H1 (cell line): ENCODE measurements at regions not wholly inside any gene's neighbourhood (a gene's known extent, or its start where the extent isn't known, plus 50 kb on each side); places are given as distances from the start of the nearest gene placed in this dataset.

Experiments
- CTCF ChIA-PET: fragments of 300-600 bp; sonication (Branson Sonifier 250); formaldehyde crosslinking; loops from one replicate; lab custom pipeline; 2021; ENCODE audit not compliant: partially characterized antibody; lab: Charles Lee
- POLR2A ChIA-PET: fragments of 300-600 bp; sonication (Branson Sonifier 250); formaldehyde crosslinking; loops from one replicate; lab custom pipeline; 2021; ENCODE audit warnings: inconsistent platforms; ENCODE audit not compliant: partially characterized antibody; lab: Charles Lee
- DNase-seq, 2 experiments: peaks; one replicate each; pipeline versions ENCODE4 v3.0.0 to v3.0.0-alpha.2; 2010 to 2022; ENCODE audit warnings: low spot score in 2 of 2, low read depth in 1 of 2, mixed read lengths in 1 of 2
- FAIRE-seq: peaks from 2 replicates; lab custom pipeline; 2011; peaks lifted over from hg19 to GRCh38; lab: Jason Lieb, UNC
- H2AFZ ChIP-seq: 2 replicates; pipeline ENCODE4 v1.8.1; 2012; ENCODE audit warnings: low read length, inconsistent platforms
- H2AK5ac ChIP-seq: 2 replicates; pipeline ENCODE4 v1.6.1; 2013; ENCODE audit warnings: low read depth, low read length
- H2BK120ac ChIP-seq: replicated peaks from 2 replicates; pipeline ENCODE3; 2013; ENCODE audit warnings: low read depth, low read length, inconsistent platforms
- H2BK12ac ChIP-seq: 2 replicates; pipeline ENCODE4 v1.6.1; 2013; ENCODE audit warnings: low read depth, low read length
- H2BK15ac ChIP-seq: 2 replicates; pipeline ENCODE4 v1.6.1; 2013; ENCODE audit warnings: low read length
- H2BK20ac ChIP-seq: 2 replicates; pipeline ENCODE4 v1.6.1; 2013; ENCODE audit warnings: low read length
- H2BK5ac ChIP-seq: 2 replicates; pipeline ENCODE4 v1.6.1; 2013; ENCODE audit warnings: low read depth, low read length
- H3K14ac ChIP-seq: 2 replicates; pipeline ENCODE4 v1.6.1; 2013; ENCODE audit warnings: inconsistent platforms; ENCODE audit not compliant: insufficient read length
- H3K18ac ChIP-seq: 2 replicates; pipeline ENCODE4 v1.6.1; 2013; ENCODE audit warnings: low read length; ENCODE audit errors: extremely low read depth
- H3K23ac ChIP-seq: 2 replicates; pipeline ENCODE4 v1.6.1; 2013; ENCODE audit warnings: inconsistent platforms; ENCODE audit not compliant: insufficient read length
- H3K23me2 ChIP-seq: 2 replicates; pipeline ENCODE4 v1.6.1; 2013; ENCODE audit warnings: low read depth, low read length
- H3K27ac ChIP-seq: 2 replicates; pipeline ENCODE4 v1.6.1; 2011; ENCODE audit warnings: low read depth, low read length, inconsistent platforms
- H3K27me3 ChIP-seq, 4 experiments: replicated peaks in 1 of 4; 1 replicate in 1 of 4; 2 replicates in 3 of 4; pipeline versions ENCODE4 v1.6.1 to v1.8.1; 2011 to 2013; ENCODE audit warnings: low read length in 3 of 4, mild to moderate bottlenecking in 3 of 4, inconsistent platforms in 2 of 4, mixed read lengths in 2 of 4, moderate library complexity in 1 of 4; ENCODE audit not compliant: control insufficient read depth in 3 of 4, insufficient read depth in 3 of 4; ENCODE audit errors: extremely low read depth in 1 of 4
- H3K36me3 ChIP-seq, 4 experiments: 2 replicates each; pipeline versions ENCODE4 v1.6.1 to v1.8.1; 2011 to 2013; ENCODE audit warnings: mild to moderate bottlenecking in 4 of 4, low read length in 3 of 4, moderate library complexity in 2 of 4, control low read depth in 1 of 4, inconsistent platforms in 1 of 4; ENCODE audit not compliant: insufficient read depth in 4 of 4, control insufficient read depth in 2 of 4
- H3K4ac ChIP-seq: replicated peaks from 2 replicates; pipeline ENCODE3; 2013; ENCODE audit warnings: low read length, low read depth, mixed read lengths, inconsistent platforms; ENCODE audit not compliant: insufficient read length
- H3K4me1 ChIP-seq, 4 experiments: replicated peaks in 1 of 4; 1 replicate in 1 of 4; 2 replicates in 3 of 4; pipeline versions ENCODE4 v1.6.1 to v1.8.1; 2011 to 2013; ENCODE audit warnings: low read length in 3 of 4, inconsistent platforms in 2 of 4, mixed read lengths in 1 of 4; ENCODE audit not compliant: insufficient read depth in 4 of 4, control insufficient read depth in 3 of 4
- H3K4me2 ChIP-seq, 2 experiments: 2 replicates each; pipeline versions ENCODE4 v1.6.1 to v1.8.1; 2011 to 2013; ENCODE audit warnings: low read depth in 2 of 2, low read length in 2 of 2, control low read depth in 1 of 2, inconsistent platforms in 1 of 2, mild to moderate bottlenecking in 1 of 2; ENCODE audit not compliant: insufficient read depth in 1 of 2
- H3K4me3 ChIP-seq, 4 experiments: fragments of 200-600, 300-600 bp in 1 of 4; sonication (generic), shearing (Covaris generic), sonication (Bioruptor Twin) in 1 of 4; 2 replicates each; pipeline versions ENCODE4 v1.5.1 to v1.8.1; 2011 to 2016; ENCODE audit warnings: low read length in 4 of 4, low read depth in 3 of 4, control low read depth in 2 of 4, inconsistent platforms in 2 of 4, mild to moderate bottlenecking in 2 of 4, mixed read lengths in 1 of 4, moderate library complexity in 1 of 4; ENCODE audit not compliant: insufficient read depth in 2 of 4; ENCODE audit errors: extremely low read depth in 1 of 4
- H3K56ac ChIP-seq: replicated peaks from 2 replicates; pipeline ENCODE3; 2013; ENCODE audit warnings: low read depth, mild to moderate bottlenecking, mixed read lengths, low read length, inconsistent platforms; ENCODE audit not compliant: insufficient read length
- H3K79me1 ChIP-seq: 2 replicates; pipeline ENCODE4 v1.6.1; 2013; ENCODE audit warnings: low read depth, low read length, control low read depth
- H3K79me2 ChIP-seq, 2 experiments: 2 replicates each; pipeline versions ENCODE4 v1.6.1 to v1.8.1; 2012 to 2013; ENCODE audit warnings: low read length in 2 of 2, mild to moderate bottlenecking in 2 of 2, inconsistent platforms in 1 of 2; ENCODE audit not compliant: insufficient read depth in 2 of 2, control insufficient read depth in 1 of 2
- H3K9ac ChIP-seq, 4 experiments: replicated peaks in 1 of 4; 1 replicate in 1 of 4; 2 replicates in 3 of 4; pipeline versions ENCODE4 v1.6.1 to v1.8.1; 2011 to 2013; ENCODE audit warnings: low read depth in 3 of 4, low read length in 3 of 4, control low read depth in 2 of 4, mild to moderate bottlenecking in 2 of 4, moderate library complexity in 2 of 4, inconsistent platforms in 1 of 4; ENCODE audit errors: extremely low read depth in 1 of 4
- H3K9me3 ChIP-seq, 2 experiments: 2 replicates each; pipeline versions ENCODE4 v1.6.1 to v1.8.1; 2012 to 2013; ENCODE audit warnings: mild to moderate bottlenecking in 2 of 2, moderate library complexity in 2 of 2, control low read depth in 1 of 2, inconsistent platforms in 1 of 2, low read depth in 1 of 2, low read length in 1 of 2, mixed read lengths in 1 of 2; ENCODE audit not compliant: insufficient read depth in 2 of 2
- H4K20me1 ChIP-seq, 2 experiments: replicated peaks in 1 of 2; 2 replicates each; pipeline versions ENCODE3 to v1.8.1; 2011 to 2013; ENCODE audit warnings: inconsistent platforms in 2 of 2, low read length in 2 of 2, mild to moderate bottlenecking in 1 of 2; ENCODE audit not compliant: insufficient read depth in 2 of 2, control insufficient read depth in 1 of 2
- H4K5ac ChIP-seq: 2 replicates; pipeline ENCODE4 v1.6.1; 2013; ENCODE audit warnings: low read length, low read depth, mixed read lengths, inconsistent platforms; ENCODE audit not compliant: insufficient read length
- H4K8ac ChIP-seq: 2 replicates; pipeline ENCODE4 v1.8.0; 2013; ENCODE audit warnings: mild to moderate bottlenecking, moderate library complexity, low read length, inconsistent platforms; ENCODE audit not compliant: insufficient read depth; ENCODE audit errors: extremely low read depth
- H4K91ac ChIP-seq: replicated peaks from 2 replicates; pipeline ENCODE3; 2013; ENCODE audit warnings: low read length, mixed read lengths, inconsistent platforms; ENCODE audit not compliant: insufficient read length
- BCL11A ChIP-seq, 2 experiments: IDR thresholded peaks; one replicate each; pipeline ENCODE4 v1.6.1; 2011; ENCODE audit warnings: low read depth in 2 of 2, low read length in 2 of 2, mild to moderate bottlenecking in 2 of 2
- CEBPB ChIP-seq: IDR thresholded peaks from 2 replicates; pipeline ENCODE4 v1.6.1; 2012; ENCODE audit warnings: low read depth, low read length
- E2F6 ChIP-seq: IDR thresholded peaks from 2 replicates; pipeline ENCODE4 v1.6.1; 2012; ENCODE audit warnings: inconsistent platforms
- EGR1 ChIP-seq: IDR thresholded peaks from 2 replicates; pipeline ENCODE4 v1.6.1; 2011; ENCODE audit warnings: low read depth, low read length, borderline replicate concordance
- EZH2 ChIP-seq: fragments of 200-600 bp; sonication (generic); IDR thresholded peaks from 2 replicates; pipeline ENCODE4 v1.7.1; 2012; ENCODE audit warnings: low read depth, mild to moderate bottlenecking, moderate library complexity, low read length, inconsistent platforms; ENCODE audit not compliant: severe bottlenecking
- HDAC6 ChIP-seq: IDR thresholded peaks from one replicate; pipeline ENCODE4 v1.7.1; 2012; ENCODE audit warnings: low read depth, mild to moderate bottlenecking, inconsistent platforms, low read length, moderate library complexity
- JUND ChIP-seq: IDR thresholded peaks from 2 replicates; pipeline ENCODE4 v1.6.1; 2011; ENCODE audit warnings: mild to moderate bottlenecking, improper control_type of control experiment, low read length
- KDM5A ChIP-seq: fragments of 200-600 bp; IDR thresholded peaks from 2 replicates; pipeline ENCODE4 v1.7.1; 2012; ENCODE audit warnings: mild to moderate bottlenecking, low read length, inconsistent platforms, mixed read lengths
- SP2 ChIP-seq: IDR thresholded peaks from 2 replicates; pipeline ENCODE4 v1.6.1; 2012; ENCODE audit warnings: mild to moderate bottlenecking, low read length, inconsistent platforms
- SUZ12 ChIP-seq: fragments of 200-600 bp; sonication (generic); IDR thresholded peaks from 2 replicates; pipeline ENCODE4 v1.6.1; 2012; ENCODE audit warnings: mild to moderate bottlenecking, inconsistent platforms, low read length, moderate library complexity, mixed read lengths
- TCF12 ChIP-seq: IDR thresholded peaks from 2 replicates; pipeline ENCODE4 v1.6.1; 2011; ENCODE audit warnings: low read depth, mild to moderate bottlenecking, low read length
- TEAD4 ChIP-seq: IDR thresholded peaks from 2 replicates; pipeline ENCODE4 v1.6.1; 2012; ENCODE audit warnings: low read depth, low read length, inconsistent platforms, mixed read lengths
- WGBS, 2 experiments: shearing (Covaris generic) in 1 of 2; methylation state at CpG; one replicate each; pipeline versions ENCODE4 v1.1.6 to v1.1.7; 2013 to 2015; ENCODE audit warnings: low lambda C conversion rate in 2 of 2, mixed read lengths in 2 of 2, inconsistent platforms in 1 of 2, low coverage in 1 of 2, missing lambda C conversion rate in 1 of 2; ENCODE audit not compliant: insufficient replicate concordance in 2 of 2, insufficient coverage in 1 of 2, insufficient read length in 1 of 2; ENCODE audit errors: extremely low coverage in 1 of 2, missing lambda C conversion rate in 1 of 2; 5-methylcytosine and 5-hydroxymethylcytosine counted together

GRCh38 chr5:179413086-179413690, 67.9 kb upstream of the ADAMTS2 start:
- FAIRE-seq (no peak), DNase-seq (peak in 1 of 2 experiments; percentile 17)
- Histone ChIP-seq H3K9me3 (peaks cover 0 to 4% of the 10 kb centered on the region in 2 experiments; a peak in 1 of 4 replicates), H3K9ac (no peak overlapping the region), H2BK15ac (no peak overlapping the region), H2BK120ac (no peak overlapping the region), H2BK5ac (no peak overlapping the region), H3K56ac (no peak overlapping the region), H4K20me1 (no peaks in the 10 kb centered on the region), H3K27ac (no peak overlapping the region), H2AK5ac (no peak overlapping the region), H4K5ac (no peak overlapping the region), H3K4ac (no peak overlapping the region), H4K91ac (no peak overlapping the region), H3K23ac (no peak overlapping the region), H3K4me2 (no peak overlapping the region), H3K18ac (no peak overlapping the region), H3K4me1 (no peaks in the 10 kb centered on the region; a peak in 1 of 7 replicates), H2BK20ac (no peak overlapping the region), H3K23me2 (no peaks in the 10 kb centered on the region), H3K27me3 (no peaks in the 10 kb centered on the region), H3K14ac (no peak overlapping the region), H4K8ac (no peak overlapping the region), H2BK12ac (no peak overlapping the region), H3K79me2 (no peaks in the 10 kb centered on the region), H3K36me3 (no peaks in the 10 kb centered on the region), H3K79me1 (no peaks in the 10 kb centered on the region), H2AFZ (no peak overlapping the region), H3K4me3 (no peak overlapping the region)
- 98% methylated on average over 11 of the region's 11 CpGs; no CpG with 5 or more reads in 1 of the 2 experiments for WGBS, 2 experiments
- POLR2A ChIA-PET = no interaction called here
- CTCF ChIA-PET = interaction anchor here (1.5 kb wide), 1 partner anchor 9 kb away, joined by 6 read pairs; no protein-coding TSS in a partner anchor
- no peak for TF ChIP-seq EZH2
- TF ChIP-seq EGR1 = no peak
- no peak for TF ChIP-seq TCF12
- TF ChIP-seq TEAD4 = no peak
- TF ChIP-seq SUZ12 = no peak
- no peak for TF ChIP-seq SP2
- TF ChIP-seq HDAC6 = no peak
- no peak for TF ChIP-seq KDM5A
- no peak for TF ChIP-seq JUND
- no peak for TF ChIP-seq CEBPB
- no peak for TF ChIP-seq BCL11A (IDR thresholded peaks at IDR 0.05; ENCODE audit: low read depth in 2 of 2, low read length in 2 of 2)
- TF ChIP-seq E2F6 = no peak
